PC-9 (cell line): ENCODE measurements at regions not wholly inside any gene's neighbourhood (a gene's known extent, or its start where the extent isn't known, plus 50 kb on each side); places are given as distances from the start of the nearest gene placed in this dataset.

Experiments
- BruUV-seq: library from RNA; stranded (reverse); fragments of 400-500 nt; replicated peaks from 2 replicates; lab custom pipeline; 2021; lab: Mats Ljungman, UMichigan
- CTCF ChIA-PET: fragments of 300-600 bp; sonication (Branson Sonifier 250); formaldehyde crosslinking; loops from one replicate; lab custom pipeline; 2022; ENCODE audit warnings: antibody characterized with exemption; lab: Charles Lee
- POLR2A ChIA-PET: fragments of 300-600 bp; sonication (Branson Sonifier 250); formaldehyde crosslinking; loops from one replicate; lab custom pipeline; 2022; ENCODE audit warnings: antibody characterized with exemption; ENCODE audit not compliant: unreplicated experiment; lab: Charles Lee
- DNase-seq, 2 experiments: peaks; one replicate each; pipeline versions ENCODE4 v3.0.0 to v3.0.0-alpha.2; 2015 to 2022; ENCODE audit warnings: mixed read lengths in 1 of 2
- H2AFZ ChIP-seq: fragments of 200-600 bp; sonication (generic); 2 replicates; pipeline ENCODE4 v1.8.1; 2017; ENCODE audit warnings: antibody characterized with exemption
- H3F3A ChIP-seq: fragments of 200-600 bp; sonication (generic); 2 replicates; pipeline ENCODE4 v1.8.1; 2017; ENCODE audit warnings: antibody characterized with exemption, mild to moderate bottlenecking, low read depth; ENCODE audit not compliant: insufficient read depth
- H3K27ac ChIP-seq: fragments of 200-600 bp; sonication (generic); 2 replicates; pipeline ENCODE4 v1.6.1; 2016; ENCODE audit warnings: mixed run types
- H3K27me3 ChIP-seq: fragments of 200-600 bp; sonication (generic); 2 replicates; pipeline ENCODE4 v1.6.1; 2016; ENCODE audit warnings: low read depth, mixed run types; ENCODE audit not compliant: insufficient read depth
- H3K36me3 ChIP-seq: fragments of 200-600 bp; sonication (generic); 2 replicates; pipeline ENCODE4 v1.6.1; 2016; ENCODE audit warnings: low read depth, mixed run types
- H3K4me1 ChIP-seq: fragments of 200-600 bp; sonication (generic); replicated peaks from 2 replicates; pipeline ENCODE4 v1.6.1; 2016; ENCODE audit warnings: mixed run types; ENCODE audit not compliant: insufficient read depth
- H3K4me2 ChIP-seq: fragments of 200-600 bp; sonication (generic); 2 replicates; pipeline ENCODE4 v1.6.1; 2017; ENCODE audit warnings: mixed run types
- H3K4me3 ChIP-seq: fragments of 200-600 bp; sonication (generic); 2 replicates; pipeline ENCODE4 v1.6.1; 2016; ENCODE audit warnings: mixed run types
- H3K79me2 ChIP-seq: fragments of 200-600 bp; sonication (generic); 2 replicates; pipeline ENCODE4 v1.6.1; 2017; ENCODE audit warnings: low read depth, mixed run types
- H3K9me2 ChIP-seq: fragments of 200-600 bp; sonication (generic); 2 replicates; pipeline ENCODE4 v1.8.1; 2017; ENCODE audit warnings: mild to moderate bottlenecking; ENCODE audit not compliant: insufficient read depth
- H3K9me3 ChIP-seq: fragments of 200-600 bp; sonication (generic); 2 replicates; pipeline ENCODE4 v1.8.1; 2016; ENCODE audit warnings: low read depth; ENCODE audit not compliant: insufficient read depth
- H4K20me1 ChIP-seq: fragments of 200-600 bp; sonication (generic); 2 replicates; pipeline ENCODE4 v1.8.1; 2017; ENCODE audit not compliant: insufficient read depth
- CTCF ChIP-seq: fragments of 200-600 bp; sonication (generic); conservative IDR thresholded peaks from 2 replicates; pipeline ENCODE4 v1.6.1; 2017; ENCODE audit warnings: mixed run types, antibody characterized with exemption, mild to moderate bottlenecking, moderate library complexity
- EZH2 ChIP-seq: fragments of 200-600 bp; sonication (generic); IDR thresholded peaks from 2 replicates; pipeline ENCODE4 v1.8.0; 2017; ENCODE audit warnings: antibody characterized with exemption, low read depth
- intact Hi-C: fragments of 100-400 bp; cut with micrococcal nuclease; formaldehyde crosslinking; loops from one replicate; pipeline ENCODE4 v1.10.0; 2022; ENCODE audit not compliant: unreplicated experiment

GRCh38 chr18:34591920-34592444, 118.1 kb upstream of the DTNA start:
- POLR2A ChIA-PET, result no interaction called here
- Histone ChIP-seq H3K79me2 (no peaks in the 10 kb centered on the region), H3F3A (no peaks in the 10 kb centered on the region), H3K4me1 (no peaks in the 10 kb centered on the region), H3K27me3 (no peaks in the 10 kb centered on the region), H3K4me2 (no peak overlapping the region), H2AFZ (no peak overlapping the region), H3K36me3 (no peaks in the 10 kb centered on the region), H3K27ac (no peak overlapping the region), H4K20me1 (no peaks in the 10 kb centered on the region), H3K9me3 (no peaks in the 10 kb centered on the region), H3K9me2 (no peaks in the 10 kb centered on the region), H3K4me3 (no peak overlapping the region)
- CTCF ChIA-PET, result no interaction called here
- intact Hi-C loops, result no loop called here
- no peak for DNase-seq
- TF ChIP-seq CTCF (no peak), EZH2 (no peak)
- BruUV-seq, result no TSS peak

DNA sequence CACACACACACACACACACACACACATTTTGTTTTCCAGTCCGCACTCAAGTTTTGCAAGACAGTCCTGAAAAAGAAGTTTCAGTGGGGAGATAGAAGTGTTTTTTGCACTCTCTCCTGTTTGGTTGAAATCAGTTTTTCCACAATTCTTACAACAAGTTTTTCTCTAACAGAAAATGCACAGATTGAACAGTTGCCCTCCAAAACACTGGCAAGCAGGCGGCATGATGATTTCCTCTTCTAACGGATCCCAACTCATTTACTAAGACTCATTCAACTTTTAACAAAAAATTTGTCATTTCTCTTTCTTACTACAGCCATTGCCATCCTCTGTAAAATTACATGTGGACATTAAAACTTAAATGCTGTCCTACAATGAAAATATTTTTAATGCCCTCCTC, 117.6 kb upstream of the DTNA start:
- no peaks in the 10 kb centered on the region for H3K36me3 ChIP-seq
- H3K4me3 ChIP-seq, result no peak overlapping the region
- no peaks in the 10 kb centered on the region for H3K27me3 ChIP-seq
- H3K4me1 ChIP-seq, result no peaks in the 10 kb centered on the region
- H3F3A ChIP-seq, result no peaks in the 10 kb centered on the region
- no peak overlapping the region for H2AFZ ChIP-seq
- H3K27ac ChIP-seq, result no peak overlapping the region
- no peak overlapping the region for H3K4me2 ChIP-seq
- H3K9me2 ChIP-seq, result no peaks in the 10 kb centered on the region
- DNase-seq, result no peak
- POLR2A ChIA-PET, result no interaction called here
- TF ChIP-seq EZH2 (no peak), CTCF (no peak)
- H3K79me2 ChIP-seq, result no peaks in the 10 kb centered on the region
- H3K9me3 ChIP-seq, result no peaks in the 10 kb centered on the region
- no peaks in the 10 kb centered on the region for H4K20me1 ChIP-seq
- intact Hi-C loops, result no loop called here
- CTCF ChIA-PET, result no interaction called here
- BruUV-seq, result no TSS peak

DNA sequence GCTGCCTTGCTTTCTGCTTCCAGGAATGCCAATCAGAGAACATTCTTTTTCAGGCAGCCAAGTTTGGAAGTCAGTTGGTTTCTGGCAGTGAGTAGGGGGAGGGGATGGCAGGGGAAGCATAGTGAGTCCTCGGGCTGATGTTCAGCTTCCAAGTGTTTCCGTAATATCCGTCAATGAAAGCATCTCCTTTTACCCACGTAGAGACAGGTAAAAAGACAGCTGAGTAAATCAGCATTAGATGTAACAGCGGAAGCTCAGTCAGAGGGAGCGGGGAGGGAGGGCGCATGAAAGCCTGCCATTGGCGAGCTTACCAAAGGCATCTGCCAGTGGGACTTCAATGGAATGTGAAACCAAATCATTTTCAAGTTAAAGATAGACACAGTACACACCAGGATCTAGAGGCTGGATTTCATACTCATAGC, 117.1 kb upstream of the DTNA start:
- Histone ChIP-seq H3K4me1 (no peaks in the 10 kb centered on the region), H3F3A (no peaks in the 10 kb centered on the region), H2AFZ (no peak overlapping the region), H3K4me2 (no peak overlapping the region), H3K27ac (no peak overlapping the region), H3K9me2 (no peaks in the 10 kb centered on the region), H3K27me3 (no peaks in the 10 kb centered on the region), H3K9me3 (no peaks in the 10 kb centered on the region), H3K36me3 (no peaks in the 10 kb centered on the region), H3K4me3 (no peak overlapping the region), H4K20me1 (no peaks in the 10 kb centered on the region), H3K79me2 (no peaks in the 10 kb centered on the region)
- intact Hi-C loops, result no loop called here
- POLR2A ChIA-PET, result no interaction called here
- no peak for TF ChIP-seq CTCF
- BruUV-seq, result no TSS peak
- CTCF ChIA-PET, result no interaction called here
- no peak for DNase-seq
